GM12865 (cell line): ENCODE measurements at regions not wholly inside any gene's neighbourhood (a gene's known extent, or its start where the extent isn't known, plus 50 kb on each side); places are given as distances from the start of the nearest gene placed in this dataset.

Experiments used
- DNase-seq: peaks from one replicate; pipeline ENCODE4 v3.0.0; 2010; ENCODE audit warnings: low read depth
- H3K4me3 ChIP-seq: 2 replicates; pipeline ENCODE4 v1.5.1; 2011; ENCODE audit warnings: mild to moderate bottlenecking, low read depth, low read length, control low read depth
- TF ChIP-seq, protein P1 (sequence below): IDR thresholded peaks from 2 replicates; pipeline ENCODE4 v1.5.1; 2011; ENCODE audit warnings: low read length, control low read depth, low read depth, inconsistent platforms; ENCODE audit not compliant: insufficient read depth; ENCODE audit errors: missing control alignments

DNA sequence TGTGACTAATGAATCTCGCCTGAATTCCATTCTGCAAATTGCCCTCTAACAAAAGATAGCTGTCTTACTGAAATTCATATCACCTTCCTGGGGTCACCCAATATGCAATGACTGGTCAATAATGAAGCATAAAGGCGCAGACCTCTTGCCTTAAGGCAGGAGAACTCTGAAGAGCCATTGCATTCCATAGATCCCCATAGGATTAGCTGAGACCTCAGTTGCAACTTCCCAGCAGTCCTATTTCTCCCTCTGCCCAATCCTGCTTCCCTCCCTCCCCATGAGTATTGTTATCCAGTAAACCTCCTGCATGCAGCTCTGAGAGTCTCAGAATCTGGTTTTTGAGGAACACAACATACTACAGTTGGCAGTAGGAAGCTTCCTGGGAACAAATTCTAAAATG is 396.5 kb downstream of the DCAF12L2 start:
- TF ChIP-seq, protein P1, sequence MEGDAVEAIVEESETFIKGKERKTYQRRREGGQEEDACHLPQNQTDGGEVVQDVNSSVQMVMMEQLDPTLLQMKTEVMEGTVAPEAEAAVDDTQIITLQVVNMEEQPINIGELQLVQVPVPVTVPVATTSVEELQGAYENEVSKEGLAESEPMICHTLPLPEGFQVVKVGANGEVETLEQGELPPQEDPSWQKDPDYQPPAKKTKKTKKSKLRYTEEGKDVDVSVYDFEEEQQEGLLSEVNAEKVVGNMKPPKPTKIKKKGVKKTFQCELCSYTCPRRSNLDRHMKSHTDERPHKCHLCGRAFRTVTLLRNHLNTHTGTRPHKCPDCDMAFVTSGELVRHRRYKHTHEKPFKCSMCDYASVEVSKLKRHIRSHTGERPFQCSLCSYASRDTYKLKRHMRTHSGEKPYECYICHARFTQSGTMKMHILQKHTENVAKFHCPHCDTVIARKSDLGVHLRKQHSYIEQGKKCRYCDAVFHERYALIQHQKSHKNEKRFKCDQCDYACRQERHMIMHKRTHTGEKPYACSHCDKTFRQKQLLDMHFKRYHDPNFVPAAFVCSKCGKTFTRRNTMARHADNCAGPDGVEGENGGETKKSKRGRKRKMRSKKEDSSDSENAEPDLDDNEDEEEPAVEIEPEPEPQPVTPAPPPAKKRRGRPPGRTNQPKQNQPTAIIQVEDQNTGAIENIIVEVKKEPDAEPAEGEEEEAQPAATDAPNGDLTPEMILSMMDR = no peak
- DNase-seq = no peak
- H3K4me3 ChIP-seq = no peak overlapping the region

DNA sequence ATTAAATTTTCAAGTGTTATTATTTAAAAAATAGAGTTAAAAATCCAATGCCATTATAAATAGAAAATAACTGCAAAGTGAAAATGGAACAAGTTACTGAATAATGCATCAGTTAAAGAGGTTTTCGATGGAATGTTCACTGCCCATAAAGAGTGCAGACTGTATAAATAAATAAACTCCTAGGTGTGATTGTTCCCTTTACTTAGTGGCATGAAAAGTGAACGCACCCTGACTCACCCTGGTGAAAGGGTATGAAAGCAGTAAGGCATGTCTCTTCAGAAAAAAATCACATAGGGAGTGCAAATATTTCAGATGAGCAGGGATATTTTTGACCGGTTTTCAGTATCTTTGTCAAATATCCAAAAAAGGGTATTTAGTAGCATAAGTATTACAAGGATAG is 387.8 kb downstream of the DCAF12L2 start:
- TF ChIP-seq, protein P1 = no peak
- no peak overlapping the region for H3K4me3 ChIP-seq
- DNase-seq = no peak

DNA sequence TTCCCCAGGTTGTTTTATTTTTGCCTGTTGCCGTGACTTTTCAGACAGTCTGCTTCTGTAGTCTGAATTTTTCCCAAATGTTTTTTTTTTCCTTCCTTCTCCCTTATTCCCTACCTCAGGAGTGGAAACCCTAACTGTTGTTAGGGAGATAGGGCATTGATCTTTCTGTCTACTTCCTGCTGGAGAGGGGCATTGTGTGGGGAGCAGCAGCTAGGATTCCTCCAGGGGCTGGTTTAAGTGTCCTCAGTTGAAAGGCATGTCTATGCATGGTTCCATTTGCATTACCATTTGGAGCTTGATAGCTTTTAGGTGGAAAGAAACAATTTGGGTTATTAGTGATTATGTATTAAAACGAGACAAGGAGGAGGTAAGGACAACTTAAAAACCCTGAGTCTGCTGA is 383.9 kb downstream of the DCAF12L2 start:
- no peak overlapping the region for H3K4me3 ChIP-seq

DNA sequence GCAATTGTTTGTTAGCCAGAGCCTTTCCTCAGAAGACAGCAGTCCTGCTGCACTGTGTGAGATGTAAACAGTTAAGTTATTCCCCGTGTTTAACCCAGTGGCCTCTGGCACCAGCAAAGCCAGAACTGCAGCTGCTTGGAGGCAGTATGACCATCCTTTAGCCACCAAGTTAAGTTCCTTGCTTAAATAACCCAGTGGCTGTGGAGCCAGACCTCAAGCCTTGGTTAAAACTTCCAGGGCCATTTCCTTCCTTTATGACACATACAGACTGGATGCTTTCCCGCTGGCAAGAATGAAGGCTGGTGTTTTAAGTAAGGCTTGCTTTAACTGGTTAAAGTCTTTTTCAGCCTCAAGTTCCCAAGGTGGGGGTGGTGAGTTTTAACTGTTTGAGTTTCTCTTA is 379.8 kb downstream of the DCAF12L2 start:
- no peak overlapping the region for H3K4me3 ChIP-seq
- TF ChIP-seq, protein P1 = no peak
- DNase-seq = no peak

More for the DNA sequence above, 383.9 kb downstream of the DCAF12L2 start:
- DNase-seq = no peak
- TF ChIP-seq, protein P1 = no peak

DNA sequence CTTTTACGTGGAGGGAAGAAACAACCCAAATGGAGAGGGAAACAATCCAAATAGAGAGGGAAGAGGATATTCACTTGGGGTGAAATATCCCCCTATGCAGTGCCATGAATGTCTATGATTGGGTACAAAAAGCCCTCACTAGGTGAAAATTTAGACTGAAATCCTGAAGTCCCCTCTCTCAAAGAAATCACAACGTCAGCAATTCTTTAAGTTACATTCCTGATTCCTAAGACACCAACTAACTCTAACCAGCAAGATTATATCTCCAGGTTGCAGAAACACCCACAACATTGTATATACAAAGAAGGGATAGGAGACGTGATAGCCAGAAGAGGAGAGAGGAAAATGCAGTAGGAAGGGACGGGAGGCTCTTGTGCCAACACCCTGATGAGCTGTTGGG is 374.3 kb downstream of the DCAF12L2 start:
- no peak for DNase-seq
- no peak overlapping the region for H3K4me3 ChIP-seq
- TF ChIP-seq, protein P1 = no peak

DNA sequence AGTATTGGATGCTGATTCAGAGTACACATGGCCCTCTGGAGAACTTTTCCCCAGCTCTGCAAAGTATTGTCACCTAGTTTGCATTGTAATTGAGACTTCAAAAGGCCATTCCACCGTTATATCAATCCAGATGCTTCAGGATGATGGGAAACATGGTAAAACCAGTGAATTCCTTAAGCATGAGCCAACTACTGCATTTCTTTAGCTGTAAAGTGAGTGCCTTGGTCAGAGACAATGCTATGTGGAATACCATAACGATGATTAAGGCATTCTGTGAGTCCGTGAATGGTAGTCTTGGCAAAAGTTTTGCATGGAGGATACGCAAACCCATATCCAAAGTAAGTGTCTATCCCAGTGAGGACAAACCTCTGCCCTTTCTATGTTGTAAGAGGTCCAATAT is 355.2 kb downstream of the DCAF12L2 start:
- TF ChIP-seq, protein P1 = no peak
- no peak for DNase-seq
- H3K4me3 ChIP-seq = no peak overlapping the region

DNA sequence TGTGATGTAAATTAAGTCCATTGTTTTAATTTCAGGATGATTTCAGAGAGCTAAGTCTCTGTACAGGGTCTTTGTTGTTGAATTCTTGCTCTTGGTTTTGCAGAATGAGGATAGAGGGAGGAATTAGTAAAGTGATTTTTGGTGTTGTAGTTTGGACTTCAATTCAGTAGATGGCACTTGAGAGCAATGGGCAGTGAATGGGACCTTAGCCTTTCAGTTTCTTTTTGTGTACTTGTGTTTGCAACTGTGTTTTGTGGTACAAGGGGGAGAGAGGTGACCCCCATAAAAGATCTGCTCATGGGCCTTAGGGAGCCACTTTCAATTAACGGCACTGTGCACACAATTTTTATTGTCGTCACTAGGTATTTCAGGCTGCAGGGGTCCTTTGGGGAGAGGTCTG is 340.0 kb downstream of the DCAF12L2 start:
- DNase-seq = no peak
- H3K4me3 ChIP-seq = no peak overlapping the region
- TF ChIP-seq, protein P1 = no peak
